ENCODE measurements at regions not wholly inside any gene's neighbourhood (a gene's known extent, or its start where the extent isn't known, plus 50 kb on each side); places are given as distances from the start of the nearest gene placed in this dataset.
"Not testable (repeated sequence)": the region's sequence is repeated elsewhere in the genome, so short reads cannot be mapped to it uniquely, and the experiment has no call there.

- no peak overlapping the region for H3K4me3 Mint-ChIP-seq
- ATAC-seq (replicated peaks) (no peak), DNase-seq (no peak)
- no peaks in the 10 kb centered on the region for H3K4me1 Mint-ChIP-seq (ENCODE audit: low read depth in 2 of 2)
- no peaks in the 10 kb centered on the region for H3K36me3 Mint-ChIP-seq (ENCODE audit: insufficient read depth)
- H3K27me3 Mint-ChIP-seq, result peaks cover 0 to 7% of the 10 kb centered on the region in 2 donors
- no peaks in the 10 kb centered on the region for H3K9me3 Mint-ChIP-seq
- no peak overlapping the region for H3K27ac Mint-ChIP-seq
These were observed 330.0 kb downstream of the ARL4A start for GRCh38 chr7:13017333-13017857.

GRCh38 chr7:13017881-13018280, 330.4 kb downstream of the ARL4A start:
- no peaks in the 10 kb centered on the region for H3K9me3 Mint-ChIP-seq
- no peak overlapping the region for H3K4me3 Mint-ChIP-seq
- no peaks in the 10 kb centered on the region for H3K36me3 Mint-ChIP-seq (ENCODE audit: insufficient read depth)
- no peak for DNase-seq
- no peaks in the 10 kb centered on the region for H3K4me1 Mint-ChIP-seq (ENCODE audit: low read depth in 2 of 2)
- no peak for ATAC-seq (replicated peaks)
- H3K27ac Mint-ChIP-seq, result no peak overlapping the region
- H3K27me3 Mint-ChIP-seq, result peaks cover 0 to 7% of the 10 kb centered on the region in 2 donors

- no peaks in the 10 kb centered on the region for H3K4me1 Mint-ChIP-seq (ENCODE audit: low read depth in 2 of 2)
- no peak overlapping the region for H3K27ac Mint-ChIP-seq
- no peaks in the 10 kb centered on the region for H3K27me3 Mint-ChIP-seq
- no peaks in the 10 kb centered on the region for H3K9me3 Mint-ChIP-seq
- DNase-seq (no peak), ATAC-seq (replicated peaks) (no peak)
- peaks cover 3% of the 10 kb centered on the region for H3K36me3 Mint-ChIP-seq (ENCODE audit: insufficient read depth)
- no peak overlapping the region for H3K4me3 Mint-ChIP-seq
These were observed 334.3 kb downstream of the ARL4A start for GRCh38 chr7:13021566-13022300.

GRCh38 chr7:13024121-13024674, 336.8 kb downstream of the ARL4A start:
- Mint-ChIP-seq H3K36me3 (ENCODE audit: insufficient read depth) (peaks cover 3% of the 10 kb centered on the region), H3K27ac (no peak overlapping the region), H3K4me1 (ENCODE audit: low read depth in 2 of 2) (no peaks in the 10 kb centered on the region), H3K4me3 (no peak overlapping the region), H3K9me3 (no peaks in the 10 kb centered on the region), H3K27me3 (no peaks in the 10 kb centered on the region)
- ATAC-seq (replicated peaks) (no peak), DNase-seq (no peak)

- H3K27ac Mint-ChIP-seq; H3K4me3 Mint-ChIP-seq; DNase-seq; H3K36me3 Mint-ChIP-seq (ENCODE audit: insufficient read depth); H3K27me3 Mint-ChIP-seq; ATAC-seq (replicated peaks); H3K4me1 Mint-ChIP-seq (ENCODE audit: low read depth in 2 of 2); H3K9me3 Mint-ChIP-seq: not testable (repeated sequence)
These were observed 337.6 kb downstream of the ARL4A start for GRCh38 chr7:13025043-13025442.

DNA sequence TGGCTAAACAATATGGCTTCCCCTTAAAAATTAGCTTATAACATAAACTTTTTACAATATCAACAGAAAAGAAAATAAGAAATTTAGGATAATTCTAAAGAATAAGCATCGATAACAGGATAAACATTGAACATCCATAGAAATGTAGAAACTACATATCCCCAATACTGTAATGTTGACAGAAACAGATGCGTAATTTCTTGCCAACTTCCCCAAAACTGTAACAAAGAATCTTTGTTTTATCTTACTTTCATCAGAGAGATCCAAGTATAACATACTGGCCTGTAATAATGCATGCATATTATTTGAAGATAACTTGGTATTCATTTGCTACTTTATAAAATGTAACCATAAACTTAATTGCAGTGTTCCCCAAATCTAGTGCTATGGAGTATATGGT, 339.9 kb downstream of the ARL4A start:
- Mint-ChIP-seq H3K36me3 (ENCODE audit: insufficient read depth) (peaks cover 3% of the 10 kb centered on the region), H3K27ac (no peak overlapping the region), H3K9me3 (no peaks in the 10 kb centered on the region), H3K4me1 (ENCODE audit: low read depth in 2 of 2) (no peaks in the 10 kb centered on the region), H3K27me3 (peaks cover 0 to 7% of the 10 kb centered on the region in 2 donors), H3K4me3 (no peak overlapping the region)
- no peak for DNase-seq
- no peak for ATAC-seq (replicated peaks)

DNA sequence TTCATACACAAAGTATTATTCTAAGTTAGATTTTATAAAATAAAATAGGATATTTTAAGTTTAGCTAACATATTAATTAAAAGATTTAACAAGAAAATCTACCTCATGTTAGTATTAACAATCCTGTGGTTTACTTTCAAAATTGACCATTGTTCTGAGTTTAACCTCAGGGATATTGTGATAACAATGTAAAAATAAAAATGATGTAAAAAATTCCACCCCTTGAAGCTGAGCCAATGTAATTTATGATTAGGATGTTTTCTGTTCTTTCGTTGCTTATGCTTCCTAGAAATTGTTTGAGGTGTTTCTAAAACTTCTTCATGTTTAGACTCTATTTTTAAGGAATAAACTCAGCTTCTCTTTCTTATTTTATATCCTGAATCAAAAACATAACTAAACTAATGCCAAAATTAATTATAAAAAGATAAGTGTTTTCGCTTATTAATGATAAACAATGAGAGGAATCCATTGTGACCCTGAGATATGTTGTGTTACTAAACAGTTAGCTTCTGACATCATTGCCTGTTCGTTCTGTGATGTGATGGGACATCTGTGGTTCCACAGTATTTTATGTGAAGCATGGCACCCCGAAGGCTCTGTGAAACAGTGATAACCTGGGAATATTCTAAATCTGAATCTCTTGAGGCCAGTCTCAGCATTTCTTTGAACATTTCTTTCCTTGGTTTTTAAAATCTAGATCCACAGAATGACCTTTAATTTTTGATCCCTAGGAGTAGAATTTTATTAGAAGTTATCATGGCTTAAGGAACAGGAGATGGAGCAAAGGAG, 340.8 kb downstream of the ARL4A start:
- Mint-ChIP-seq H3K9me3 (no peaks in the 10 kb centered on the region), H3K4me1 (ENCODE audit: low read depth in 2 of 2) (no peaks in the 10 kb centered on the region), H3K27me3 (peaks cover 0 to 7% of the 10 kb centered on the region in 2 donors), H3K36me3 (ENCODE audit: insufficient read depth) (peaks cover 2% of the 10 kb centered on the region), H3K4me3 (no peak overlapping the region), H3K27ac (no peak overlapping the region)
- ATAC-seq (replicated peaks), result no peak
- DNase-seq, result no peak

GRCh38 chr7:13028825-13029099, 341.3 kb downstream of the ARL4A start:
- no peak overlapping the region for H3K27ac Mint-ChIP-seq
- no peaks in the 10 kb centered on the region for H3K4me1 Mint-ChIP-seq (ENCODE audit: low read depth in 2 of 2)
- ATAC-seq (replicated peaks) (no peak), DNase-seq (no peak)
- peaks cover 0 to 7% of the 10 kb centered on the region in 2 donors for H3K27me3 Mint-ChIP-seq
- no peaks in the 10 kb centered on the region for H3K36me3 Mint-ChIP-seq (ENCODE audit: insufficient read depth)
- H3K9me3 Mint-ChIP-seq, result no peaks in the 10 kb centered on the region
- H3K4me3 Mint-ChIP-seq, result no peak overlapping the region

GRCh38 chr7:13031468-13031867, 344.0 kb downstream of the ARL4A start:
- Mint-ChIP-seq H3K4me3 (no peak overlapping the region), H3K9me3 (peaks cover 0 to 1% of the 10 kb centered on the region in 2 donors), H3K36me3 (ENCODE audit: insufficient read depth) (no peaks in the 10 kb centered on the region), H3K27me3 (peaks cover 0 to 7% of the 10 kb centered on the region in 2 donors), H3K27ac (no peak overlapping the region), H3K4me1 (ENCODE audit: low read depth in 2 of 2) (no peaks in the 10 kb centered on the region)
- DNase-seq (no peak), ATAC-seq (replicated peaks) (no peak)

DNA sequence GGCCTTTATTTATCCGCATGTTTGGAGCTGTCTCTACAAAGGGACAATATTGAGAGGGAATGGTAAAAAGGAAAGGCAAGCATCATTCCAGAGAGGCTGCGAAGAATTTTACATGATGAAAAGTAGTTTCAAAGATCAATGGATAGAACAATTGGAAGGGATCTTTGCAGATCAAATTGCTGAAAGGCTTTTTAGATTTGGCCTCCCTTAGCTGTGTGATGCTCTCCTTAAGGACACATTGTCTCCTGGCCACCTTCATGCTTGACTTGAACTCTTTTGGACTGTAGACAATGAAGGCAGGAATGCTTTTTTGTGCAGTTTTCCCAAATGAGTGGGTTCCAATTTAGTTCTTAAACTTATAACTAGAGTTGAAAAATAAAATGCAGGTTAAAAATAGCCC, 344.7 kb downstream of the ARL4A start:
- peaks cover 0 to 7% of the 10 kb centered on the region in 2 donors for H3K27me3 Mint-ChIP-seq
- ATAC-seq (replicated peaks) (no peak), DNase-seq (no peak)
- no peak overlapping the region for H3K4me3 Mint-ChIP-seq
- peaks cover 0 to 1% of the 10 kb centered on the region in 2 donors for H3K9me3 Mint-ChIP-seq
- no peak overlapping the region for H3K27ac Mint-ChIP-seq
- no peaks in the 10 kb centered on the region for H3K4me1 Mint-ChIP-seq (ENCODE audit: low read depth in 2 of 2)
- H3K36me3 Mint-ChIP-seq (ENCODE audit: insufficient read depth), result no peaks in the 10 kb centered on the region

DNA sequence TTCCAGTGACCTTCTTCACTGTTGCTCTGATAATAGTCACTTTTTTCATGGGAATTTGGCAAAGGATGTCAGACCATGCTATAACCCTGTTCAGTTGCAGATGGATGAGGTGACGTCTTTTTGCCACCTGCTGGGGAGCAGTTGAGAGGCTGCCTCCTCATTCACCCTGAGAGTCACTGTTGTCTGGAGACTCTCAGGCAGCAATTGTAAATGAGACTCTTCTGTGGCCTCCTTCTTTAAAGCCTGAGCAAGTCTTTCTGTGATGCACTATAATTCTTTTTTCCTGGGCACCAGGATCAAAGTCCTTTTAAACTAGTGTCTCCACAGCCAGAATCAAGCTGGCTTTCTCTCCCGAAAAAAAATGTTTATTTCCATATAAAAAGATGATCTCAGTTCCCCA, 345.1 kb downstream of the ARL4A start:
- no peak for ATAC-seq (replicated peaks)
- Mint-ChIP-seq H3K9me3 (peaks cover 0 to 1% of the 10 kb centered on the region in 2 donors), H3K27ac (no peak overlapping the region), H3K36me3 (ENCODE audit: insufficient read depth) (no peaks in the 10 kb centered on the region), H3K4me3 (no peak overlapping the region), H3K27me3 (peaks cover 0 to 7% of the 10 kb centered on the region in 2 donors), H3K4me1 (ENCODE audit: low read depth in 2 of 2) (no peaks in the 10 kb centered on the region)
- DNase-seq, result no peak

- Mint-ChIP-seq H3K27me3 (peaks cover 0 to 2% of the 10 kb centered on the region in 2 donors), H3K9me3 (peaks cover 0 to 1% of the 10 kb centered on the region in 2 donors), H3K36me3 (ENCODE audit: insufficient read depth) (no peaks in the 10 kb centered on the region), H3K4me3 (no peak overlapping the region), H3K27ac (no peak overlapping the region), H3K4me1 (ENCODE audit: low read depth in 2 of 2) (no peaks in the 10 kb centered on the region)
- ATAC-seq (replicated peaks) (no peak), DNase-seq (no peak)
These were observed 347.3 kb downstream of the ARL4A start for GRCh38 chr7:13034693-13035092.

- DNase-seq (no peak), ATAC-seq (replicated peaks) (no peak)
- no peak overlapping the region for H3K27ac Mint-ChIP-seq
- peaks cover 0 to 1% of the 10 kb centered on the region in 2 donors for H3K9me3 Mint-ChIP-seq
- H3K36me3 Mint-ChIP-seq (ENCODE audit: insufficient read depth), result no peaks in the 10 kb centered on the region
- H3K4me3 Mint-ChIP-seq, result no peak overlapping the region
- no peaks in the 10 kb centered on the region for H3K4me1 Mint-ChIP-seq (ENCODE audit: low read depth in 2 of 2)
- no peaks in the 10 kb centered on the region for H3K27me3 Mint-ChIP-seq
These were observed 347.8 kb downstream of the ARL4A start for GRCh38 chr7:13035233-13035632.

Measured in effector memory CD8-positive, alpha-beta T cell (primary cell).